Breast epithelium (tissue), 3 donors: ENCODE measurements at regions not wholly inside any gene's neighbourhood (a gene's known extent, or its start where the extent isn't known, plus 50 kb on each side); places are given as distances from the start of the nearest gene placed in this dataset.
"Not testable (repeated sequence)": the region's sequence is repeated elsewhere in the genome, so short reads cannot be mapped to it uniquely, and the experiment has no call there.

Experiments
- POLR2AphosphoS5 ChIP-seq, 3 donors: sonication (generic); formaldehyde crosslinking; IDR thresholded peaks; one replicate each; pipeline ENCODE4 v1.6.1; 2017; ENCODE audit warnings: antibody characterized with exemption in 3 of 3
- TF ChIP-seq, protein P1 (sequence below), 3 donors: fragments of 450-650 bp; IDR thresholded peaks; one replicate each; pipeline ENCODE4 v1.5.1; 2016 to 2017; ENCODE audit warnings: antibody characterized with exemption in 3 of 3, mild to moderate bottlenecking in 3 of 3, moderate library complexity in 3 of 3

DNA sequence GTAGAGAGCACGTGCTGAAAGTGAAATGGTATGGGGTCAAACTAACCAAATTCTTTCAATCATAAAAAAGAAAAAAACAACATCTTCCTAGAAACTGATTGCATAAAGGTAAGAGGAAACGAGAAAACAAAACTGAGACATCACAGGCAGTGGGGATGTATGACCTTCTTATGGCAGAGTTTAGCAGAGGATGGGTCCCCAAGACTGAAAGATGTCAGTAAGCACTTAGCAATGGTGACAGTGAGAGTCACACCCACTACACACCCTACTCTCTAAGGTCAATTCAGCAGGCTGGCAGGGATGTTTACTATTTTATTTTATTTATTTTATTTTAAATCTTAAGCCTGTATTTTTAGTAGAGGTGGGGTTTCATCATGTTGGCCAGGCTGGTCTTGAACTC, 1672.3 kb downstream of the SPATA31A7 start:
- TF ChIP-seq, protein P1, sequence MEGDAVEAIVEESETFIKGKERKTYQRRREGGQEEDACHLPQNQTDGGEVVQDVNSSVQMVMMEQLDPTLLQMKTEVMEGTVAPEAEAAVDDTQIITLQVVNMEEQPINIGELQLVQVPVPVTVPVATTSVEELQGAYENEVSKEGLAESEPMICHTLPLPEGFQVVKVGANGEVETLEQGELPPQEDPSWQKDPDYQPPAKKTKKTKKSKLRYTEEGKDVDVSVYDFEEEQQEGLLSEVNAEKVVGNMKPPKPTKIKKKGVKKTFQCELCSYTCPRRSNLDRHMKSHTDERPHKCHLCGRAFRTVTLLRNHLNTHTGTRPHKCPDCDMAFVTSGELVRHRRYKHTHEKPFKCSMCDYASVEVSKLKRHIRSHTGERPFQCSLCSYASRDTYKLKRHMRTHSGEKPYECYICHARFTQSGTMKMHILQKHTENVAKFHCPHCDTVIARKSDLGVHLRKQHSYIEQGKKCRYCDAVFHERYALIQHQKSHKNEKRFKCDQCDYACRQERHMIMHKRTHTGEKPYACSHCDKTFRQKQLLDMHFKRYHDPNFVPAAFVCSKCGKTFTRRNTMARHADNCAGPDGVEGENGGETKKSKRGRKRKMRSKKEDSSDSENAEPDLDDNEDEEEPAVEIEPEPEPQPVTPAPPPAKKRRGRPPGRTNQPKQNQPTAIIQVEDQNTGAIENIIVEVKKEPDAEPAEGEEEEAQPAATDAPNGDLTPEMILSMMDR (IDR thresholded peaks at IDR 0.05): not testable (repeated sequence)
- not testable (repeated sequence) for TF ChIP-seq POLR2AphosphoS5 (IDR thresholded peaks at IDR 0.05)
